Esophagus squamous epithelium (tissue), 4 donors: ENCODE measurements at regions not wholly inside any gene's neighbourhood (a gene's known extent, or its start where the extent isn't known, plus 50 kb on each side); places are given as distances from the start of the nearest gene placed in this dataset.

Experiments used
- POLR2A ChIP-seq, 4 donors: fragments of 450-650 bp; IDR thresholded peaks; one replicate each; pipeline ENCODE4 v1.6.1; 2017; ENCODE audit warnings: antibody characterized with exemption in 4 of 4, mild to moderate bottlenecking in 4 of 4, moderate library complexity in 3 of 4
- TF ChIP-seq, protein P1 (sequence below), 6 experiments: fragments of 450-650 bp in 4 of 6; fragments of 200-600 bp in 2 of 6; sonication (generic) in 2 of 6; IDR thresholded peaks; one replicate each; pipeline ENCODE4 v1.5.1; 2016 to 2019; ENCODE audit warnings: antibody characterized with exemption in 6 of 6, mild to moderate bottlenecking in 4 of 6, moderate library complexity in 4 of 6

DNA sequence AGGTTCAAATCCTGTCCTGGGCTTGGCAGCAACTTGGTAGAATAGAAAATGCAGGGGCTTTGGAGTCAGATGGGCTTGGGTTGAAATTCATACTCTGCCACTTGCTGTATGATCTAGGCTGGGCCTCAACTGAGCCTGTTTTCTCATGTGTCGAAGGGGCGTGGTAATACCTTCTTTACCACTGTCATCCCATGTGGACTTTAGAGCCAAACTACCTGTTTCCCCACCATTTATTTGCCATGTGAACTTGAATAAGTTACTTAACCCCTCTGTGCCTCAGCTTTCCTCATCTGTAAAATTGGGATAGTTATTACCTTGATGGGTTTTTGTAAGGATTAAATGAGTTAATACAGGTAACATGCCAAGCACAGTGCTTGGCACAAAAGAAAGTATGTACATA, 106.0 kb downstream of the COPRS start:
- TF ChIP-seq, protein P1, sequence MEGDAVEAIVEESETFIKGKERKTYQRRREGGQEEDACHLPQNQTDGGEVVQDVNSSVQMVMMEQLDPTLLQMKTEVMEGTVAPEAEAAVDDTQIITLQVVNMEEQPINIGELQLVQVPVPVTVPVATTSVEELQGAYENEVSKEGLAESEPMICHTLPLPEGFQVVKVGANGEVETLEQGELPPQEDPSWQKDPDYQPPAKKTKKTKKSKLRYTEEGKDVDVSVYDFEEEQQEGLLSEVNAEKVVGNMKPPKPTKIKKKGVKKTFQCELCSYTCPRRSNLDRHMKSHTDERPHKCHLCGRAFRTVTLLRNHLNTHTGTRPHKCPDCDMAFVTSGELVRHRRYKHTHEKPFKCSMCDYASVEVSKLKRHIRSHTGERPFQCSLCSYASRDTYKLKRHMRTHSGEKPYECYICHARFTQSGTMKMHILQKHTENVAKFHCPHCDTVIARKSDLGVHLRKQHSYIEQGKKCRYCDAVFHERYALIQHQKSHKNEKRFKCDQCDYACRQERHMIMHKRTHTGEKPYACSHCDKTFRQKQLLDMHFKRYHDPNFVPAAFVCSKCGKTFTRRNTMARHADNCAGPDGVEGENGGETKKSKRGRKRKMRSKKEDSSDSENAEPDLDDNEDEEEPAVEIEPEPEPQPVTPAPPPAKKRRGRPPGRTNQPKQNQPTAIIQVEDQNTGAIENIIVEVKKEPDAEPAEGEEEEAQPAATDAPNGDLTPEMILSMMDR (IDR thresholded peaks at IDR 0.05): no peak
- TF ChIP-seq POLR2A (IDR thresholded peaks at IDR 0.05): no peak
